ENCODE measurements at regions not wholly inside any gene's neighbourhood (a gene's known extent, or its start where the extent isn't known, plus 50 kb on each side); places are given as distances from the start of the nearest gene placed in this dataset.

- DNase-seq (ENCODE audit: low read depth): no peak
- TF ChIP-seq CTCF (conservative IDR thresholded peaks at IDR 0.05; ENCODE audit: low read length): no peak
- H3K4me3 ChIP-seq (ENCODE audit: low read length): no peak overlapping the region
These were observed 674.6 kb upstream of the SGCG start for GRCh38 chr13:22506096-22506691.

DNA sequence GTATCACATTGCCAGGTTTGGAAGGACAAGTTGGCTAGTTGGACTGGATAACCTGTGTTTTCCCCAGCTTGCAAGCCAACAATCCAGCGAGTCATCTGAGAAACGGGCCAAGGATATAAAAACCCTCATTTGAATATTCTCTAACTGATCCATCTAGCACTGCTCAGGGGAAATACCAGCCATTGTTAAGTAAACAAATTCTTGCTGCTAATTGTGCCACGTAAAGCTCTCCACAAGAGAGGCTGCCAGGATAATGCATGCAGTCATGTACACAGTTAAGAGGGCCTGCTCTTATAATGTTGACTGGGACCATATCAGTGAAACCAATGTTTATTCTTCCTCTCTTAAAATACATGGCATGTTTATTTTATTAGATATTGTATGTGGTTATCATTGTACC is 663.2 kb upstream of the SGCG start:
- no peak overlapping the region for H3K4me3 ChIP-seq (ENCODE audit: low read length)
- TF ChIP-seq CTCF (conservative IDR thresholded peaks at IDR 0.05; ENCODE audit: low read length): no peak
- no peak for DNase-seq (ENCODE audit: low read depth)

DNA sequence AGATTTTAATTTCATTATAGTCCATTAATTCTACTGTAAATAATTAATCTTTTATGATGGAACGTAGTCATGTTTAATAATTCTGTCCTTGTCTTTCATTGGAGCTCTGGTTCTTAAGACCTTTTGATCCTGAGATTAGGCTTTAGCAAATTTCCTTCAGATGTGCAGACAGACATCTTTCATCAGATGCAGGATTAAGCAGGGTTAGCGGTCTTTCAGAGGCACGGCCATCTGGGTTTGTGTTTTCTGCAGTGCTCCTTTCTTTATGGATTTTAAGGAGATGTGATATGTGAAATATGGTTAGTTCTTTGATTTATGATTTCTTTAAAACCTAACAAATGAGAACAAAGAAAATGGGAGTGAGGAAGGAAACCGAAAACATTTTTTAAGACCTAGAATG is 643.9 kb upstream of the SGCG start:
- no peak for TF ChIP-seq CTCF (conservative IDR thresholded peaks at IDR 0.05; ENCODE audit: low read length)
- no peak for DNase-seq (ENCODE audit: low read depth)

DNA sequence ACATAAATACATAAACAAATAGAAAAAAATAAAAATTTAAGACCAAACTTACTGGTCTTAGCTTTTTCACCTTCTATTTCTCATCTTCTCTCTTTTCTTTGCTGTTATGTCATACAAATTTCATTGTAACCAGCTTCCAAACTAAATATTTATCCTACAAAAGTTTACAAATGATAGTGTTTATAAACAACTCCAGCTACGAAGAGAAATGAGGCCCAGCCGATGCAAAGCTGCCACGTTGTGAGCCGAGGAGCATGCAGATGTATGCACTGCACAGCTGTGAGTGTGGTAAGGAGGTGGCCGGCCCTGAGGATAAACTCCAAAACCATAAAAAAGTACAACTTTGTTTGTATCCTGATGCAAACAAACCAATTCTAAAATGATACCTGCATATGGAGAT is 642.4 kb upstream of the SGCG start:
- no peak overlapping the region for H3K4me3 ChIP-seq (ENCODE audit: low read length)
- no peak for DNase-seq (ENCODE audit: low read depth)
- TF ChIP-seq CTCF (conservative IDR thresholded peaks at IDR 0.05; ENCODE audit: low read length): no peak

More for the DNA sequence above, 643.9 kb upstream of the SGCG start:
- H3K4me3 ChIP-seq (ENCODE audit: low read length): no peak overlapping the region

DNA sequence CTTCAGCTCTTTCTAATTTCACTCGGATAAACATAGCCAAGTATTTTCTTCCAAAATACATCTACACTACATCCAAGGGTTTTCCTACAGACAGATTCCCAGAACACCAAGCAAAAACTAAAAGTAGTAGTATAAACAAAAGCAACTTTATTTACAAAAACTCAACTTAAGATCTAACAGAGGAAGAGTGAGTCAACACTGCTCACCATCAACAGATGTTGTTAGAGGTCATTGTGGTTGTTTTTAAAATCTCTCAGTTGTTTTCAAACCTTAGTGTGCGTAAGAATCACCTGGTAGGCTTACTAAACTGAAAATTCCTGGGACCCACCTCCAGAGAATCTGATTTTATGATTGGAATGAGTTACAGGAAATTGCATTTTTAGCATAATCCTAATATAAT is 631.7 kb upstream of the SGCG start:
- TF ChIP-seq CTCF (conservative IDR thresholded peaks at IDR 0.05; ENCODE audit: low read length): no peak
- H3K4me3 ChIP-seq (ENCODE audit: low read length): no peak overlapping the region
- DNase-seq (ENCODE audit: low read depth): no peak

DNA sequence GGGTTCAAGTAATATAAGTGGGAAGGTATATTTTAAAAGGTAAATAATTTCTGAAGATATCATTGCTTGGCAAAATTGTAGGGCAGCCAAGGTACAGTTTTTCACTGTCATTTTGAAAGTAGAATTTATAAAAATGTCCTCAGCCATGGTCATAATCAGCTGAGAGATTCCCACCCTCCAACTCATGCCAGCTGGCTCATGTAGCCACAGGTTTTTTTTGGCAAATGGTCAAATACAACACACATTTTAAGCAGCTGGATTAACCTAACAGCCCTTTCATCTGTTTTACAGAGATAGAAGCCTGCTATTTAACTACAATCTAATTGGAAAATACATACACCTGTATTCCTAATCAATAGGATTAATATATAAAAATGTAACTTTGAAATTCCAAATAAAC is 619.2 kb upstream of the SGCG start:
- H3K4me3 ChIP-seq (ENCODE audit: low read length): no peak overlapping the region
- no peak for DNase-seq (ENCODE audit: low read depth)
- TF ChIP-seq CTCF (conservative IDR thresholded peaks at IDR 0.05; ENCODE audit: low read length): no peak

GRCh38 chr13:22562116-22562515 is 618.7 kb upstream of the SGCG start:
- H3K4me3 ChIP-seq (ENCODE audit: low read length): no peak overlapping the region
- no peak for DNase-seq (ENCODE audit: low read depth)
- no peak for TF ChIP-seq CTCF (conservative IDR thresholded peaks at IDR 0.05; ENCODE audit: low read length)

Data from AG10803 (cell line).